GM21619 (cell line): ENCODE measurements at regions not wholly inside any gene's neighbourhood (a gene's known extent, or its start where the extent isn't known, plus 50 kb on each side); places are given as distances from the start of the nearest gene placed in this dataset.
"Not testable (repeated sequence)": the region's sequence is repeated elsewhere in the genome, so short reads cannot be mapped to it uniquely, and the experiment has no call there.

Experiments used
- ATAC-seq: cut with Tn5 transposase; IDR thresholded peaks from one replicate; pipeline ENCODE4 v1.9.1; 2021; ENCODE audit not compliant: unreplicated experiment

DNA sequence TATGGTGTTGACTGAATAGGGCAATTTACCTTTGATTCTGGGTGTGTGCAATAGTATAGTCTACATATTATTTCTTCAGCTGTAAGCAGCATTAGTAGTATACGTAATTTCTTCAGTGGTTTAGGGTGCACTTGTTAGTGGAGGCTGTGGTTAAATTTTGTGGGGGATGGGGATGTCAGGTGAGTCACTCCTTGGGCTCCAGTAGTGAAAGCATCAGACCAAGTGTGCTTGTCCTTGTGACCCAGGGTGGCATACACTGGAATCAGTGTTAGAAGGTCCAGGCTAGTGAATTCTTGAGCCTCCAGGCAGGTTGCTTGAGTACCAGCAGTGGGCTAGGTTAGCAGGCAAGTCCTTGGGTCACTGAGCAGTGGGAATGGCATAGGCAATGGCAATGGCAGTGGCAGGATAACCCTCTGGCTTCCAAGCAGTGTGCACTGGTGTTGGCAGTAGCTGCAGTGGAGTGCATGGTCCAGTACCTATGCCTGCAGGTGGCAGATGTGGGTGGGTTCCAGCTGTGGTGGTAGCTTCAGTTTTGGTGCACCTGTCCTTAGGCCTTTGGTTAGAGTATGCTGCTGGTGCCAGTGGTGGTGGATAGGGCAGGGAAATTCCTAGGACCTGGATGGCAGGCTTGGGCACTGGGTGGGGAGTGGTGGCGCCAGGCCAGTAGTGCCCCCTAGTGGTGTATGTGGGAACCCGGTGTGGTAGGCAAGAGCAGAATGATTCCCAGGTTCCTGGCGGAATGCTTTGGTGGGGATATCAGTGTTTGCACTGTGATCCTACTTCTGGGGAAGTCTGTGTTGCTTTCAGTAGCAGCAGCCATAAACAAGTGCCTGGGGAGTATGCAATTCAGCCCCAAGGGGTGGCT lies 531.0 kb downstream of the SMARCA1 start:
- ATAC-seq: no peak

DNA sequence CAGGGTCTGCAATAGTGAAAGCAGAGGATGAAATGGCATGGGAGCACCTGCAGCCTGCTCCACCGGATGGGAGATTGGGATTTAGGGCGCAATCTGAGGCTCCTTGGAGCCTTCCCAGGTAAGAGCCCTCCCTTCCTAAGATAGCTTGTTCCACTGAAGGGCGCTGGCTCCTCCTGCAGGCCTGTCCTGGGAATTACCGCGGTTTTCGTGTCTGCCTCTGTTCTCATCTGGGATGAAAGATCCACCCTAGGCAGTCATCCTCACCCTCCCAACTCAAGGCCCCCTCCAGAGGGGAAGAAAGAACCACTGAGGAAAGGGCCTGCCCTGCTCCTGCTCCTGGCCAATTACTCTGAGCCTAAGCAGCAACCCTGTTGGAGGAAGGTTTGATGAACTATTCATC lies 547.5 kb downstream of the SMARCA1 start:
- peak; percentile 65 for ATAC-seq

DNA sequence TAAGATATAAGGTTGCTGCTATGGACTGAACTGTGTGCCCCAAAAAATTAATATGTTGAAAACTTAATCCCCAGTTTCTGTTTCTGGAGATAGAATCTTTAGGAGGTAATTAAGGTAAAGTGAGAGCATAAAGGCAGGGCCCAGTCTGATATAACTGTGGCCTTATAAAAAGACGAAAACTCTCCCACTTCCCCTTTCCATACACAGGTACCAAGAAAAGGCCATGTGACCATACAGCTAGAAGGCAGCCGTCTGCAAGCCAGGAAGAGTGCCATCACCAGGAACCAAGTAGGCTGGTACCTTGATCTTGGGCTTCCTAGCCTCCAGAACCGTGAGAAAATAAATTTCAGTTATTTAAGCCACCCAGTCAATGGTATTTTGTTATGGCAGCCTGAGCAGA lies 550.3 kb downstream of the SMARCA1 start:
- no peak for ATAC-seq

DNA sequence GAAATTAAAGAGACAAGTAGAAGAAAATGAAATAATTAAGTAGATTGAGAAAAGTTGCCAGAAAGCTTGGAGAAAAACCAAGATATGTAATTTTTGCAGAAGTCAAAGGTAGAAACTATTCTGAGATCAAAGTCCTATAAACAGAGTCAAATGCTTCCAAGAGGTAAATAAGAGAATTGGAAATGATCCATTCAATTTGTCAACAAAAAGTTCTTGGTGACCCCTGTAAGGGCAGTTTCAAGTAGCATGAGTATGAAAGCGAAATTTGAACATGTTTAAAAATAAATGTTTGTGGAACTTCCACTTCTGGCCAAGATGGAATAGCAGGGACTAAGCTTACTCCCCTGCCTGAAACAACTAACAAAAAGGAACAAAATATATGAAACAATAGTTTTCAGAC lies 562.0 kb downstream of the SMARCA1 start:
- no peak for ATAC-seq

DNA sequence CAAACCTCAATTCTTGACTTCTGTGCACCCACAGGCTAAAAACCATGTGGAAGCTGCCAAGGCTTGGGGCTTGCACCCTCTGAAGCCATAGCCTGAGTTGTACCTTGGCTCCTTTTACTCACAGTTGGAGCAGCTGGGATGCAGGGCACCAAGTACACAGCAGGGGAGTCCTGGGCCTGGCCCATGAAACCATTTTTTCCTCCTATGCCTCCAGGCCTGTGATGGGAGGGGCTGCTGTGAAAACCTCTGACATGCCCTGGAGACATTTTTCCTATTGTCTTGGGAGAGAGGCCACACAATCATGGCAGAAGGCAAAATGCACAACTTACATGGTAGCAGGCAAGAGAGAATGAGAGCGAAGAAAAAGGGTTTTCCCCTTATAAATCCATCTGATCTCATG lies 568.6 kb downstream of the SMARCA1 start:
- ATAC-seq: not testable (repeated sequence)

DNA sequence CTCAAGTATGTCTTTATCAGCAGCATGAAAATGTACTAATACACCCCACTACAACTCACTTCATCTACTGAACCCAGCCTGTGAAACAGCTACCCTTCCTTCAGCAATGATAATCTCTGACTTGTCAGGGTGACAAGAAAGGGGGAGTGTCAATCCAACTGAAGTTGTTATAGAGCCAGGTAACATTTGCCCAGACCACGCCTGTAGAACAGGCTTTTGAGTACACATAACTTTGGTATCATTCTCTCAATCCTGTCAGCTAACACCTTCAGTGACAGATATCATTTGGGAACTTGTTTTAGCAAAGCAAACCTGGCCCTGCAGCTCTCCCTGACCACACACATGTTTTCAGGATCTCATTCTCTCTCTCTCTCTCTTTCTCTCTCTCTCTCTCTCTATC lies 592.2 kb downstream of the SMARCA1 start:
- no peak for ATAC-seq

DNA sequence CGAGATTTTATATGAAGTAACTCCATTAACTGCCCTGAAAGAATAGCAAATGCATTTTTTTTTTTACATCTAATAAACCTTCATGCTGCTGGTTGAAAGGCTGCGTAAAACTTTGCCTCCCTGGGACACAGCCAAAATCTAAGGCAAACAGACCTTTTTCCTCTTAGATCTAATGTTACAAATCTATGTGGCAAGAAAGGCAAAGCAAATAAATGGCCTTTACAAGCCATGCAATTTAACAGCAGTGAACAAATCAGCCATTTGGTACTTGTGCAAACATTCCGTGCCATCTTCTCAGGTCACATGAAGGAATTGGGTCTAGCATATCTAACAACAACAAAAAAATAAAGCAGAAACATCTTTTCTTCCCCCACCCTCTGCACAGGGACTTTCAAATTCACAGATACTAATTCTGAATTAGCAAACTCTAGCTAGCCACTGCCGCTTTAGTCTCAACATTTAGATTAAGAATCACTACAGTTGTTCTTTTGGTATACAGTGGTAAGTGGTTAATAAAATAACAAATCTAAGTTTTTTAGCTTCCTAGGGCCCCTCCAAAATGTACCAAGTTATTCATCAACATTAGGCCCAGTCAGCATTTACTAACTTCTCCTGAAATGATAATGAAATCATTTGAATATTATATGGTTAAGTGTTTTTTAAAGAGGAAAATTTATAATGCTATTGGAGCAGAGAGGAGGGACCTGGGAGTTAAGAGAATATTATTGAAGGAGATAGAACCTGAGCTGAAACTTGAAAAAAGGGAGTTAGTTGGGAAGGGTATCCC lies 593.8 kb downstream of the SMARCA1 start:
- ATAC-seq: no peak

DNA sequence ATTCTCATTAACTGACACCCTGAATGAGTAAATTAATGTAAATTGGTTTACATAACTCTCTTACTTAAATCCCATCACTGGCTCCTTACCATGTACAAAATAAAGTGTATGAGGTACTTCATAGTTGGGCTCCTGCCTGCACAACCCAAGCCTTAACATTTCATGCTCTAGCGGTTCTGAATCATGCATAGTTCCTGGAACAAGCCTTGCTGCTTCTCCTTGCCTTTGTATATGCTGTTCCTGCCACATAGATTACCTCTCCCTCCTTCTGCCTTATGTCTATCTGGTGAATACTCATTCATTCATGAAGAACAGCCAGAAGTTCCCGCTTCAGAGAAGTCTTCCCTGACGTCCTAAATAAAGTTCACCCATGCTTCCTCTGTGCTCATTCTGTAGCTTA lies 594.7 kb downstream of the SMARCA1 start:
- no peak for ATAC-seq

DNA sequence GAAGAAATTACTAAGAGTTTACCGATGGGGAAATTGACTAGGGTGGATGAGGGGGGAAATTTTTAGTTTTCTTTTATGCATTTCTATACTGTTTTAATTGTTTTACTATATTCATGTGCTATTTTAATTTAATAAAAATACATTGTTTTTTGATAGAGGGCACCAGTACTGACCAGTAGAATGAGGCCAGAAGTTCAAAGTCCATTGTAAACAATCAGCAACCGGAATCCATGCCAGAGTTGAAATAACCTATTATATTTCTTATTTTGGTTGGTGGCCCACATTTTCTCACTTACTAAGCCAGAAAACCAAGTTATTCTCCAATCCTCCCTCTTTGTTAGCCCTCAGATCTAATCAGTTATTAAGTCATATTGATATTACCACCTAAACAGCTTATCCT lies 595.9 kb downstream of the SMARCA1 start:
- no peak for ATAC-seq

DNA sequence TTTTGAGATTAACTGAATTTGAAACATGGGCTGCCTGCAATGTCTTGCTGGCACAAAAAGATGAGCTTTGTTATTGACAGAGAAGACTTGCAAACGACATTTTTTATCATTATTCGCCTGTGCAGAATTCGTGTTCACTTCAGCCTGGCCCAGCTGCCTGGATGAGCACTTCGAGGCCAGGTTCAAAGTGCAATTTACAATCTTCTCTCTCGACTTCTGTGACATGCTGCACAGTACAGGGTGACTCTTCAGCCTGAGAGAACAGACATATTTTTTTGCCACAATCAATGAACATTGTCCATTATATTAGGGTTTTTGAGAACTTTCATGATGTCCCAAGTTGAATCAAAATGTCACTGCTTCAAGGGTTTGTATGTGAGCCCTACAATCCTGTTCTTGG lies 616.5 kb downstream of the SMARCA1 start:
- ATAC-seq: no peak

DNA sequence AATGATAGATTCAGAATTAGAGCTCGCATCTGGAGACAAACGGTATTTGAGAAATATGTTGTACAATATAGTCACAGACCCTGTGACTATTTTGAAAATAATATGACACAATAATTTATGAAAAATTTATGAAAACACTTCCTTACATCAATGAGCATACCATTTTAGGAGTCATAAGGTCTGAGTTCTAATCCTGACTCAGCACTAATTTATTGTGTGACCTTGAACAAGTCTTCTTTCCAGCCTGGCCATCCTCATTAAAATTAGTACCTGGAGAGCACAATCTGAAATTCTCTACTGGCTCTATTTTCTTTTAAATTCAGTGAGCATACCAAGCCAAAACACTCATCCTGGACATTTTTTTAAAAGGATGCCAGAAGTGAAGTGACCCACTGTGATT lies 622.3 kb downstream of the SMARCA1 start:
- ATAC-seq: no peak

DNA sequence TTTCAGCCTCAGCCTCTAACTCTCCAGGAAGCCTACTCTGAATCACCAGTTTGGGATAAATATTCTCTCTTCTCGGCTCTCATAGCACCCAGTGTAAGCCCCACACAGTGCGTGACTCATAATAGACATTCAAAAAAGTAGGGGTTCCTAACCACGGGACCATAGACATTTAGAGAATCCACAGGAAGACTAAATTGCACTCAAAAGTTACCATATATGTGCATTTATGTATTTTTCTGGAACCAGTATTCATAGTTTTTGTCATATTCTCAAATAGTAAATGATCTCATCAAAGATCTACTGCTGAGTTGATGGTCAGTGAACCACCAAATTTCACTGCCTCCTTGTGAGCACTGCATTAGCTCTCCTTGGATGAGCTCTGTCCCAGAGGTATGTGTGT lies 625.7 kb downstream of the SMARCA1 start:
- no peak for ATAC-seq

DNA sequence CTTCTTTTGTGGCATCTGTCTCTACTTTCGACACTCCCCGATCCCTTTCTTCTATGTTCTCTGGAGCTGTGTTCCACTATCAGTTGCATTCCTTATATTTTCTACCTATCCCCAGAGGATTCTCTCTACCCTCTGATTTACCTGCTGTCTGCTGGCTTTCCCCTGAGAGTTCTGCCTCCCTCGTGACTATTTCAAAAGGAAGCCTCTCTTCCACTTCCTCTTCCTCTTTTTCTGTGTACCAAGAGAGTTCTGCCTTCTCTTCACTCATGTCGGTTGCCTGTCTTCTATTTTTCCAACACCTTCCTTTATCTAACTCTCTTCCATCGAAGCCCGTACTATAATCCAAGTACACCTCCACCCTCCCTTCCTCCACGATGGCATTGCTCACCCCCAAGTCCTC lies 631.7 kb downstream of the SMARCA1 start:
- ATAC-seq: no peak

DNA sequence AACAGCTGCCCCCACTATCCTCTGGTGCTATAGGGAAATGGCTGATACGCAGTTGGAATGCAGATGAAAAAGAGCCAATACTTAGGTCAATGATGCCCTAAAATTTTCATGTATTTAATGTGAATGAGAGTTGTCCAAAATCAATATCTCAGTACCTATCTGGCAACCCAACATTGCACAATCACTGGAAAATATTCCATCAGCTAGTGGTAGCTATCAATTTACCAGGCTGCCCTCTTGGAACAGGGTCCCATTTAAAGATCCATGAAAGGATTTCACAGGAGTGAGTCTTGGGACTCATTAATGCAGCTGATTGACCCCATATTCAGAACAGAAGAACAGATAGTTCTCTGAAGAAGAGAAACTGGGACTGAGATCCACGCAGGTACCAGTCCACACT lies 638.9 kb downstream of the SMARCA1 start:
- ATAC-seq: no peak

DNA sequence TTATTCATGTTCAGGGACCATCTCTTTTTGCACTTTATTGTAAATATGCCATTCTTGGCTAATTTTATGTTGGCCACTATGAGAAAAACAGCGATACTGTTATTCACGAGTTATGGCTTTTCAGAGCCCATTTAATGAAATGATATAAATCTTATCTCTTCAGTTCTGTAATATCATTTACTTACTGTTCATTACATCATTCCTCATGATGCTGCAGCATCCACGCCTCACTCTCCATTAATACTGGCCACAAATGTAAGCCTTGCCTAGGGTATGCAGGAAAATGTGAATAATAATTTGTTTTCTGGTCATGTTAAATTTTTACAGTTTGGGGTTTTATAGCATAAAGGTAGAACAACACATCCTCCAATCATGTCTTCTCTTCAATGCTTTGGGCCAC lies 639.6 kb downstream of the SMARCA1 start:
- ATAC-seq: no peak

DNA sequence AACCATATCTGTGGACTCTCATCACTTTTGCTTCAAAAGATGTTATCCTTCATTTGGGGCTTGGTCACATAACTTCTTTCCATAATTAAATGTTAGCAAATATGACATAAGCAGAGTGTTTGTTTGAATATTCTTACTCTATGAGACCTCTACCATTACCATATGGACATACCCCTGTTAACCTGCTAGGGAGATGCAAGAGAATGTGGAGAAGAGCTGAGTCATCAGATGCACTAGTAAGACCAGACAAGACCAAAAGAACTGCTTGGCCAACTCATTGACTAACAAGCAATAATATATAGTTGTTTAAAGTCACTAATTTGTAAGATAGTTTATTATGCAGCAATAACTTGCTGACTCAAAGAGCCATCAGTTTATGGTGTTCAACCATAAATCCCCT lies 652.9 kb downstream of the SMARCA1 start:
- ATAC-seq: no peak

DNA sequence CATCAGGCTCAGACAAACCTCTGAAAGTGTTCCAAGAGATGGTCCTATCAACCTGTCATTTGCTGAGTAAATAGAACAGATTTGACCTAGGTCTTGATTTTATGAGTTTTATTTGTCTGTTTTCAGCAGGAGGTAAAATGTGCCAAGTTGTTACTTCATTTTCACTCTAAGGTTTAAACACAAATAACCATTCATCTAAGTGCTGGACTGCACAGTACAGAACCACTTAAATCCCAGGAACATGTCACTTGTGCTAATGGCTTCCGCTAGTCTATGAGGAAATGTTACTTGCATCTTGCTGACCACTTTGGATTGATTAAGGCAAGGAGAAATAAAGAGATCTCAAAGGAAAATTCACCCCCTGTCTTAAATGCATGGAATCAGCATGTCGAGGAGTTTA lies 660.7 kb downstream of the SMARCA1 start:
- no peak for ATAC-seq

DNA sequence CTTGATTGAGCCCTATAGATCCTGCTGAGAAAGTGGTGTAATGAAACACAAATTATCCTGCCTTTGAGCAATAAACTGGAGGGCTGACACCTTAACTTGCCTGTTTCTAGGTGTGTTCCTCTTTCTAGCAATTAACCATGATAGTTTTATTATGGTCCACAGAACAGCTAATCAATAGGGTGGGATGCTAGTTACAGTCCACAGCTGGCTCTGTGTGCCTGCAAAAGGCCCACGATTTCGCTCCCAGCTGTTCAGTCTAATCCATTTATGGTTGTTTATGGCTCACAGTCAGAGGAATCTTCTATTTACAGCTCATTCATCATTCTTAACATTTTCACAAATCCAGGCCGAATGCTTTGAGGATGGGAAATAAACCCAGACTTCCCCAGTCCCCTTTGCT lies 674.9 kb downstream of the SMARCA1 start:
- ATAC-seq: no peak

DNA sequence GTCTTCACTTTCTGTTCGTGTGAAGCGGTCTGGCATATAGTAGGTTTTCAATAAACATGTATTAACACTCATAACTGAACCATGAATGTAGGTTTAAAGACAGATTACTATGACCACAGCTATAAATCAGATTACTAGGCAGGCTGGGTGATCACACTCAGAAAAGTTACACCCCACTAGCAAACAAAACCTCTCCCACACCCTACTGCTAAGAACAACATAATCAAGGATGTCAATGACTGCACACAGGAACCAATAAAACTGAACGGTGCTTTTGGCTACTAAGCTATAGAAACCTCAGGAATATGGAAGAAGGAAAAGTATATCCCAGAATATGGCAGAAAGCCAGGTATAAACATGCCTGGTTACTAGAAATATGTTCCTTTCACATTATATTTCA lies 676.9 kb downstream of the SMARCA1 start:
- ATAC-seq: no peak

DNA sequence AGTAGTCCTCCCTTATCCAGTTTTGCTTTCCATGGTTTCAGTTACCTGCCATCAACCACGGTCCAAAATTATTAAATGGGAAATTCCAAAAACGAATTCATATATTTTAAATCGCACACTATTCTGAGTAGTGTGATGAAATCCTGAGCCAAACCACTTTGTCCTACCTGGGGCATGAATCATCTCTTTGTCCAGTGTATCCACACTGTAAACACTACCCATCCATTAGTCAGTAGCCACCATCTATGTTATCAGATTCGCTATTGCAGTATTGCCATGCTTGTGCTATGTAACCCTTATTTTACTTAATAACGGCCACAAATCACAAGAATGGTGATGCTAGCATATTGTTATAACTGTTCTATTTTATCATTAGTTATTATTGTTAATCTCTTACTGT lies 704.6 kb downstream of the SMARCA1 start:
- ATAC-seq: no peak

DNA sequence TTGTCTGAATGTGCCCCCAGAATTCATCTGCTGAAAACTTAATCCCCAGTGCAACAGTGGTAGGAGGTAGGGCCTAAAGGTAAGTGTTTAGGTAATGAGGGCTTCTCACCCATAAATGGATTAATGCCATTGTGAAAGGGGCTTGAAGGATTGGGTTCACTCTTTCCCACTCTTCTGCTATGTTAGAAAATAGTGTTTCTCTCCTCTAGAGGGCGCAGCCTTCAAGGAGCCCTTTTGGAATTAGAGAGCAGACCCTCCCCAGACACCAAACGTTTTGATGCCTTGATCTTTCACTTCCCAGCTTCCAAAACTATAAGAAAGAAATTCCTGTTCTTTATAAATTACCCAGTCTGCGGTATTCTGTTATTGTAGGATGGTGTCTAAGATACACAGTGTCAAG lies 706.4 kb downstream of the SMARCA1 start:
- no peak for ATAC-seq

DNA sequence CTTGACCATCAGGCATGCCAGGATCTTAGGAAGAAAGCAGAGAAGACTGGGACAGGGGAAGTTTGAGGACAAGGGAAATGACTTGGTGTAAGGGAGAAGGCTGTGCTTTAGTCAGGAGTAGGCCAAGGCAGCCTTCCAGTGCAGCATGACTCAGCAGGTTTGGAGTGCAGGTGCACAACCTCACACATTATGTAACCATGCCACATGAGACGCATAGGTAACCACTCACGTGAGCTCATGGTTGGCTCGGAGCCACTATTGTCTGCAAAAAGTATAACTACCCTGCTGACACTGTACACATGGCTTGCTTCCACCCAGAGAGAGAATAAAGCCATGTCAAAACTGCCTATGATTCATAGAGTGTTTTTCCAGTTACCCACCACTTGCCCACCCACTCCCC lies 715.9 kb downstream of the SMARCA1 start:
- no peak for ATAC-seq
